HS-5 (cell line): ENCODE measurements at regions not wholly inside any gene's neighbourhood (a gene's known extent, or its start where the extent isn't known, plus 50 kb on each side); places are given as distances from the start of the nearest gene placed in this dataset.

ENCODE experiments used
- DNase-seq: peaks from one replicate; pipeline ENCODE4 v3.0.0-alpha.2; 2012; ENCODE audit warnings: low read depth

DNA sequence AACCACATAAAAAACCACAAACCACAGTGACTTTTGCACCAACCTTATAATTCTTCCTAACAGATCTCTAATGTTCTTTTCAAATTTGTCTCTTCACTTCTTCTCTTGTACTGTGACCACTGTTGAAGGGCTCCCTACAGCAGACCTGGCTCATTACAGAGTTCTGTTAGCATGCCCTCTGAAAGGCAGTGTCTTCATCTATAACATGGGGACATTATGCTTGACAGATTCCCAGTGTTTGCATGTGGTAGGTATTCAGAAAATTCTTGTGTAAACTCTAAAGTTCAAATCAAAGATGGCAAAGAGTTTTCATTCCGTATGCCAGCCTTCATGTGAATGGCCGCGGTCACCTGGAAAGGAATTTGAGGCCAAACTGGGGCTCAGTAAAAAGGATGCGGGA, 182.6 kb downstream of the DHX35 start:
- DNase-seq: no peak

DNA sequence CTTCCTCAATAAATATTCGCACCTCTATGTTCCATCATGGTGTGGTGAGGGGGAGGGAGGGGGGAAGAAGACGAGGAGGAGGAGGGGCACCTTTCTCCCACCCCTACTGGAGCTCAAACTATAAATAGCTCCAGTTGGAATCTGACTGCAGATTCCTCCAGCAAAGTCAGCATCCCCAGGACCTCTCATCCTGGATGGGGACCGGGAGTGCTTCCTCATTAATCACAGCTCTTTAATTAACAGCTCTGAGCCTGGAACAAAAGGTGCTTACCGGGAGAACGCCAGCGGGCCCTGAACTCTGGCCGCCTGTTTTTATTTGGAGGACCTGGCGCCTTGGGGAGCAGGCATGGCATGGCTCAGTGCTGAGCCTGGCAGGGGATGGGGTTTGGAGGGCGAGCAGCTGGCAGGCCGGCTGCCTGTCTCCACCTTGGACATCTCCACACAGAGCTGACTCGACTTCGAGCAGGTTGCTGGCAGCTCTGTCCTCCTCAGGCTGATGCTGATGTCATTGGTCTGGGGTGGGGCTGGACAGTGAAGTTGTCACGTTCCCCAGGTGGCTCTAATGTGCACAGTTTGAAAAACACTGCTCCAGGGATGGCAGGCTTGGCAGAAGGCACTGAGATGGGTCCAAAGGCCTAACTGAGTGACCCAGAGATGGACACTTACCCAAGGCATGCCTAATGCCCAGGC, 180.4 kb downstream of the DHX35 start:
- no peak for DNase-seq

DNA sequence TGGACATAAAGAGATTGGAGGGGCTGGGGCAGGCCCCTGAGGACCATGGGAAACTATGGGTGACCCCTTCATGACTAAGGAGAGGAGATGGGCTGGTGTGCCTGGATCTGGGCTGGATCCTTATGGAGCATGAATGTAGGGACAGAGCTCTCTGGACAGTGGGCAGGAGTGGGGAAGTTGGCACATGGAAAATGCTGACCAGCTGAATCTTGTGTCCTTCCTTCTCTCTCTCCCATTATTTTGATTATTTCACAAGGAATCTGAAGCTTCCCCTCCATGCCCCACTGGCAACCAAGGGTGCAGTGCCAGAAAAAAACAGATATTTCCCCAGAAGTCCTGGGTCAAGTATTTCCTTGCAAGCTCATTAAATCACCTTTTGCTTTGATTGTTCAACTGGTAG, 175.2 kb downstream of the DHX35 start:
- no peak for DNase-seq

DNA sequence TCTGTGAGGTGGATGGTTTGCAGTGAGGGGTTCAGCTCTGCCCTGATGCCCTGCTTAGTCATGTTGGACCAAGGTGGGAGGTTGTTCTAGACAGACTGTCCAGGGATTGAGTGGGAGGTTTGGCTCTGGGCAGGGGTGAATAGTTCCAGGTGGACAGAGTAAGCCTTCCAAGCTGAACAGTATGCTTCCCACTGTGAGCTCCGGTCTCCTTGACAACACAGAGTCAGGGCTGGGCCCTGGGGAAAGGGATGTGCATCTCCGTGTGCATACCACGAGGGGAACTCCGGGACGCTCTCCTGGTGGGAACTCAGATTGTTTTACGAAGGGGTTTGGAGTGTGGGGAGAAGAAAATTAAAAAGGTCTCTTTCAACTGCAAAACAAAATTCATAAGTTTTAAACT, 174.7 kb downstream of the DHX35 start:
- no peak for DNase-seq

DNA sequence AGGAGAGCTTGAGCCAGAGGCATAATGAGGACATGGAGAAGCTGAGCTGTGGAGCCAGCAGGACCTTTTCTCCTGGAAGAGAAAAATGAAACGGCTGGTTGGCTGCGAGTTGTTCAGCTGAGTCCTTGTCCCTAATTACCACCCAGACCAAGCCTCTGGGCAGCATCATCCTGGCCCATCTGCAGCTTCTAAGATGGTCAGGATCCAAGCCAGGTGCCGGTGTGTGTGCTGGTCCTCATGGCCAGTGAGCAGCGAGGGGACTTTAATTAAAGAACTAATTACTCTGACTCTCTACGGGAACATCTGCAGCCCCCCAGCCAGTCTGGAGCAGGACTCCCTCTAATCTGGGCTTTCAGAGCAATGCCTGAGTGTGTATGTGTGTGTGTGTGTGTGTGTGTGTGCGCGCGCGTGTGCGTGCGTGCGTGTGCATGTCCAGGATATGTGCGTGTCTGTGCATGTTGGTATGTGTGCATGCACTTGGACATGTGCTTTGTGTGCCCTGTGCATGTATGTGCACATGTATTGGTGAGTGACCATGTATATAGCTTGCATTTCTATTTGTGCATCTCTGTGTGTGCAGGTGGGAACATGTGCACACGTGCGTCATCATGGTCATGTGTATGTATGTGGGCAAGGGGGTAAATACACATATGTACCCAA, 173.9 kb downstream of the DHX35 start:
- no peak for DNase-seq

DNA sequence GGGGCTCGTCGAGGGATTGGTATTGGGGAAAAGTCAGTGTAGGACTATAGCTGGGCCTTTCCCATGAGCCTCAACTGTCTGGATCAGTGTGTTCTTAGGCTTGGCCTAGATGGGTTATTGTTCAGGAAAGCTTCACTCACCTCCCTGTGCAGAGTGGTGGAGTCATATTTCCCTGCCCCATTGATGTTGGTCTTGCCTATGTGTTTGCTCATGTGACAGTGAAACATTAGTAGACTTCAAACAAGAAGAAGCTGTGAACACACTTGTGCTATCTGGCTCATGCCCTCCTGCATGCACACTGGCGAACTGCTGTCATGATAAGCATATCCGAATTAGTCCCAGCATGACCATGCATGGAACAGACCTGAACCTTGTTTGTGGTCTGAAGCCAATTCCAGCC, 171.1 kb downstream of the DHX35 start:
- no peak for DNase-seq

DNA sequence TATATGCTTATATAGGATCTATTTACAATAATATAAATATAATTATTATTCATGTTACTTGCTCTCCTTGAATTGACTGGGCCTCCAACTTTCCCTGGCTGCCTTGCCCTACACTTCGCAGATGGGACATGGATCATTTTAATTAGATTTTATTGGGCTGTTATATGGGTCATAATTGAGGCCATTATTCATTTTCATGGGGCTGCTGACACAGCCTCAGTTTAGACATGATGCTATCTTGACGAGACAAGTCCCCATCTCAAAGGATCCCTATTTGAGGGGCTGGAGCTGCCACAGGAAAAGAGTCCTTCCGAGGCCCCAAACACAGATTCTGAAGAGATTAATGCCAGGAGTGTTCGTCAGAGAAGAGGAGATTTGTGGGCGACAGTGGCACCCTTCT, 170.4 kb downstream of the DHX35 start:
- DNase-seq: no peak

DNA sequence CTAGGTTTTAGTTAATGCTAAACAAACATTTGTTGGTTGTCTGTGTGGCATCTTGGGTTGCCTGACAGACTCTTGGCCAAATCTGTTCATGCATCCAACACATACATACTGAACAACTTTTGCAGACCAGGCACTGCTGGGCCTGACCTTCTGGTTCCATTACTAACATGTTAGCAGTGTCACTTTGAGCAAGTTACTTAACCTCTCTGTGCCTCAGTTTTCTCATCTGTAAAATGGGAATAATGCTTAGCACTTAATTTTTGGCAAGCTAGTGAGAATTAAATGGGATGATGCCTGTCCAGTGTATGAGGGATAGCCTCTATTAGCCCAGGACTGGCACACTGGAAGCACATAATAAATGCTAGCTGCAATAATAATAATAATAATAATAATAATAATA, 169.9 kb downstream of the DHX35 start:
- no peak for DNase-seq

DNA sequence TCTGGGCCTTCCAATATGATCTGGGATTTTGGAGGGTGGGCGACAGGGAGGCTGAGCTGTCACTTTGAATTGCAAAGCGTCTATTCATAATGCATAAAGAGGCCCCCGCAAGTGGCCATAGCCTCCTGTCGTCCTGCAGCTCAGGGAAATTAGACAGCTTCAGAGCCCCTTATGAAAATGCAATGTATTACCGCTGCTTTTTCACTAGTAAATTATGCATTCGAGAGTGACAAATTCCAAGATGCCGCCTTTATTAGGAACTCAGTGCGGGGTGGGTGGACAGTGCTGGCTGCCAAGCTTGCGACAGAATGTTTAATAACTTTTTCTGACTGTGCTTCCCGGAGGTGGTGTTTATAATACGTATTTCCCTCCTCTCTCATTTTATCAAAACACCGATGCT, 168.5 kb downstream of the DHX35 start:
- no peak for DNase-seq

DNA sequence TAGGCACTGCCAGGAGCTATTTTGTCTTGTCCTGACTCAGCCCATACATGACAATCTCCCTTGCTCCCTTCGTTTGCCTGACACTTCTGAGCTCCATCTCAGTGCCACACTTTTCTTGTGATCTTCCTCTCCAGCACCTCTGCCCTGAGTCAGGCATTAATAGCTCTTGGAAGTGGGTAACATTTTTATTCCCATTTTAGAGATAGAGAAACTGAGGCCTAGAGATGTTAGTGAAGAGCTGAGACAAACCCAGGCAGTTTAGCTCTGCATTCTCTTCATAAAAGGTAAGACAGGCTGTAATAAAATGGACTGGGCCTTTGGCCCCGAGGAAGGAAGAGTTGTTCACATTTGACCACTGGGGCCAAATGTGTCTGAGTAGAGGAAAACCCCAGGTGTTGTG, 167.4 kb downstream of the DHX35 start:
- DNase-seq: no peak

DNA sequence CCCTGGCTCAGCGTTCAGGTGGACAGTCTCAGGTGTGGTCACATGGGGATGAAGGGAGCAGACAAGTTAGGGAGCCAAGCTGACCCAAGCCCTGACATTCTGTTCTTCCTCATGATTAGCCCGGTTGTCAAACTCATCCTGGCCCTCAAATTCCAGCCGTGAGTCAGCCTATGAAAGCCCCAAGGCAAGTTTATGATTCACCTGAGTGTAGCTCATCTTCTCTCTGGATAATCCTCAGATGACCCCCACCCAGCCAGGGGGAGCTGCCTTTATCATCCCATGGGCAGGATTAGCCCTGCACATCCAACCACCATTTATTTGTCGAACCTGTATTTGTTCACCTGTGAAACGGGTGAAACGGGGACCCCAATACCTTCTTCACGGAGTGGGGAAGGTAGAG, 161.9 kb downstream of the DHX35 start:
- no peak for DNase-seq

DNA sequence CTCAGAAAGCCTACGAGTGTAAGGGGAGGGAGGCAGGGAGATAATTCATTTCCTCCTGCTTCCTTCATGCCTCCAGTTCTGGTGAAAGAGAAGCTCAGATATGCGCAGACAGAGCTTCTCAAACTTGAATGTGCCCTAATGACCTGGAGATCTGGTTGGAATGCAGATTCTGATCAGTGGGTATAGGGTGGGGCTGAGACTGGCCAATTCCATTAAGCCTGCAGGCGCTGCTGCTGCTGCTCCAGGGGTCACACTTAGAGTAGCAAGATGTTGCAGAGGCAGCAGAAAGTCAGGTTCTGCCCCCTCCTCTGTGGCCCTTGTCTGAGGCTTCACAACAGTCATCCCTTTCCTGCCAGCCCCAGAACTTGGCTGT, 161.0 kb downstream of the DHX35 start:
- no peak for DNase-seq

DNA sequence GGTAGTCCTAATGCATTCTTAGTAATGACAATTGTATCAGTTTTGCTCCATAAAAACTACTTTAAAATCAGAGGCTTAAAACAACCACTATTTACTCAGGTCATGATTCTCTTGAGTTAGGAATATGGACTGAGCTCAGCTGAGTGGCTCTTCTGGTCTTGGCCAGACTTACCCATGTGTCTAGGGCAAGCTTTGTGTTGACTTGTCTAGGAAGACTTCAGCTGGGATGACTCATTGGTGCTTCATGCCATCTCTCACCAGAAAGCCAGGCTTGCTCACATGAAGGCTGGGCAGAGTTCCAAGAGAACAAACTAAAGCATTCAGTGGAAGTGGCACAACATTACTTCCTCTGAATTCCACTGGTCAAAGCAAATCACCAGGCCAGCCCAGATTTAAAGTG, 155.3 kb downstream of the DHX35 start:
- DNase-seq: no peak

DNA sequence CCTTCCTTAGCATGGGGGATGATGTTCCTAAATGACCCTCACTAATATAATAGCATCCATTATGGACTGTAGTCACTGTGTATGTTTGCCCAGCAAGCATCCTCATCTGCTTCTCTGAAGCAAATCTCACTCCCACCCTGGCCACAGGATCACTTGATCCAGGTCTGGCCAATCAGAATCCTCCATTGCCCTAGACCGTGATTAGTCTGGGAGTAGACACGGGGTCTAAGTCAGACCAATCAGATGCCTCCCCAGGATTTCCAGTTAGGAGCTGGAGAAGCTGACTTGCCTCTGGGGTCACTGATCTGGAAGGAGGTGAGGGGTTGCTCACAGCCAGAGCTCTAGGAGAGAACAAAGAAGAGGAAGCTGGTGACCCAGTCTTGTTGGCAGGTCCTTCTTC, 153.9 kb downstream of the DHX35 start:
- no peak for DNase-seq

DNA sequence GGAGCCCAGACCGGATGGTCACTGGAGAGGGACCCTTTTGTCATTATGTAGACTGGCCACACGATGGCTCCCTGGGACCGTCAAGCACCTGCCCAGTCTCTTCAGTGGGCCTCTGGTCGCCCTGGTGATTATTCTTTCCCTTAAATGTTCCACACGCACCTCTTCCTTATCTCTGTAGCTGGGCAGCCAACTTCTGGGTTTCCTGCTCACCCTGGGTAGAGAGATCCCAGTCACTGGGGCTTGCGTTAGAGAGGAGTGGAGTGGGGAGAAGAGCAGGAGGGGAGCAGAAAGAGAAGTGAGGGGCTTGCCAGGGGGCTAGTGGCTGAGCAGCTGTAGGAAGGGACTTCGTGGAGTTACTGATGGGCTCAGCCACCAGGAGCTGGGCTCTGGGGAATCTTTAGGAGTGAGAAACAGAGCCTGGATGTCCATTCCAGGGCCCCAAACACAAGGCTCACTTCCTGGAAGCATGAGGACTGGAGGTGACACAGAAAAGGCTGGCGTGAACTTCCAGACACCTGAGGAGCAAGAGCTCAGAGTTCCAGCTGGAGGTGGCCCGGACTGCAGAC, 150.1 kb downstream of the DHX35 start:
- no peak for DNase-seq

DNA sequence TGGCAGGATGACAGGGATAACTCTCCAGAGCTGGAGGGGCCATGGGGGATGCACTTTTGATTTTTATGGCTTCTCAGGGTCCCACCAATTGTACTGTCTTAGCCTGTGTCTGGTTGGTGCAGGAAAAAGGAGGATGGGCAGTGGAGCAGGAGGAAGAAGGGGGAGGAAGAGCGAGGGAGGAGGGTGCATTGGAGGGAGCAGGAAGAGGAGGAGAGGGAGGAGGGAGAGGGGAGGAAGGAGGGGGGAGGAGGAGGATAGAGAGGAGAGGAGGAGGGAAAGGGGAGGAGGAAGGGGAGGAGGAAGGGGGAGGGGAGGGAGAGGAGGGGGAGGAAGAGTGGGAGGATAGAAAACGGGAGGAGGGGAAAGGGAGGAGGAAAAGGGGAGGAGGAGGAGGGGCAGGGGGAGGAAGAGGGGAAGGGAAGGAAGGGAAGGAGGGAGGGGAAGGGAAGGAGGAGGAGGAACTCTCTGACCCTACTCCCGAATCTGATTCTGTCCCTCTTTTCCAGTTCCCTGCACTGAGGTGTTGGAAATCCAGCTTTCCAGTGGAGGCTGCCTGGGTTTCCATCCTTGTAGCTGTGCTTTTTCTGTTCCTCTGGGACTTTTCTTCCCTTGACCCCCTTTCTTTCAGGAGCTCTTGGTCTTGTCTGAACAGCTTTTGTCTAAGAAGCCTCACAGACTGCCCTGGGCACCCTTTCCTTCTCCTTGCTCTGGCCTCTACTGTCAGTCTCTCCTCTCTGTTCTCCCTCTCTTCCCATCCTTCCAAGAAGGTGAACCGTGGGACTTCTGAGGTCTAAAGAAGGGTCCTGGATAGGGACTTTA, 149.4 kb downstream of the DHX35 start:
- no peak for DNase-seq

DNA sequence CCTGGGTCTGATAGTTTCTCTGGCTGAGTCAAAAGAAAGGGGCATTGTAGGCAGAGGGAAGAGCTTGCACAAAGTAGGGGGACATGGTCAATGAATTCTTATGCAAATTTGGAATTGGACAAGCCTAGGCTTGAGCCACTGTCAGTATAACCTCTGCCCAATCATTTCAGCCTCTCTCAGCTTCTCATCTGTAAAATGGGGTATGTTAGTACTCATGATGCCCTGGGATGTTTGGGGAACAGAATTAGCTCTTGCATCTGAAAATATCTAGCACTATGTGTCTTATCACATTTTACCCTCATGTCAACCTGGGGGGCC, 148.6 kb downstream of the DHX35 start:
- no peak for DNase-seq

DNA sequence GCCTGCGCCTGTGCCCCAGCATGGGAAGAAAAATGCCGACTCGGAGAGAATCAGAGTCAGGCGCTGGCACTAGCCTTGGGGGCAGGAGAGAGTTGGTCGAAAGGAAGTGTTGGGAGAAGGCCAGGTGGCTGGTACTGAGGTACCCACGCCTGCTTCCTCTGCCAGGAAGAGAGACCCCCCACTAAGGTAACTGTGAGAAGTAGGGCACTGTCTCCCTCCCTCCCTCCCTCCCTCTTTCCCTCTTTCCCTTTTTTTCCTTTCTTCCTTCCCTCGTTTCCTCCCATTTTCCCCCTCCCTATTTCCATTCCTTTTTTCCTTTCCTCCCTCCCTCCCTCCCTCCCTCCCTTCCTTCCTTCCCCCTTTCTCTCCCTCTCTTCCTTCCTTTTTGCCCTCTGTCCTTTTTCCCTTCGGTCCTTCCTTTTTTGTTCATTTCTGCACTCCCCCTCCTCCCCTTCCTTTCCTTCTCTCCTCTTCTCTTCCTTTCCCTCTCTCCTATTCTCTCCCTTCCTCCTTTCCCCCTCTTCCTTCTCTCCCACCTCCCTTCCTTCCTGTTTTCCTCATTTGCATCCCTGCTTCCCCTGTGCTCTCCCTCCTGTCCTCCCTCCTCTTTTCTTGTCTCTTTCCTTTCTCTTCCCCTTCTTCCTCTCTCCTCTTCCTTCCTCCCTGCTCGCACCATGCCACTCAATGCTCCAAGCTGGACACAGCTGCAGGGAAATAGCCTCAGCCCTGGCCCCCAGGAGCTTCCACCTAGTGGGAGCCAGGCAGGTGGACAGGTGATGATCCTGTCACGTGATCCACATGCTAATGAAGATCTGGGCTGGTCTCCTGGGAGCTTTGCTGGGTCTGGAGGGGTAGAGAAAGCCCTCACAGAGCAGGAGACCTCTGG, 148.0 kb downstream of the DHX35 start:
- no peak for DNase-seq

DNA sequence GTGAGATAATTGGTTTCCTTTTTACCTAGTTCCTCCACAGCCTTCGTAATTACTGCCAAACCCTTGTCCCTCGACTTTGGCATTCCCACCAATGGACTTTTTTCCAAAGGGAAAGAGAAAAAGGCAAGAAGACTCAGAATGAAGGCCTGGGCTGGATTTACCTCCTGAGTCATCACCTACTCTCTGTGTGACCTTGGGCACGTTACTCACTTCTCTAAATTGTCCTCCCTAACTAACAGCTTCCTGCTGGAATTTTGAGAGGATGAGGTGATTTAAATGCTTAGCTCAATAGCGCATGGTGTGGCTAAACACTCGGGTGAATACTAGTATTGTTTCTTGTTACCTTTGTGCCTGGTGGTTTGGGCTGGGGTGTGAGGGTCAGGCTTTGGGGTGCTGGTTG, 146.6 kb downstream of the DHX35 start:
- peak; percentile 68 for DNase-seq

DNA sequence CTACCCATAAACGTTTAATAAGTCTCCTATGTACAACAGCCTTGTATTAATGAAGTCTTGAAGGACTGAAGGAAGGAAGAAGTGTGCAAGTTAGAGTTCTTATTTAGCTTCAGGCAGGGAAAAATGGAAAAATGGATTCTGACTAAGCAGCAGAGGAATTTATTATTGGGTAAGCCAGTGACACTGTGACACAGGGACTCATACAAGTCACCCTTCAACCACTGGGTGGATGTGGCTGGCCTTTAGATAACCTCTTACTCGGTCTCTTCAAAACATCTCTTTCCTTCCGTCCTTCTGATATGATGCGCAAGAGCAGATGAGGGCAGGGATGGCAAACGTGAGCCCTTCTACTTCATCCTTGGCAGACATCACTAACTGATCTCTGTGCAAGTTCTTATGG, 145.6 kb downstream of the DHX35 start:
- peak; percentile 19 for DNase-seq

DNA sequence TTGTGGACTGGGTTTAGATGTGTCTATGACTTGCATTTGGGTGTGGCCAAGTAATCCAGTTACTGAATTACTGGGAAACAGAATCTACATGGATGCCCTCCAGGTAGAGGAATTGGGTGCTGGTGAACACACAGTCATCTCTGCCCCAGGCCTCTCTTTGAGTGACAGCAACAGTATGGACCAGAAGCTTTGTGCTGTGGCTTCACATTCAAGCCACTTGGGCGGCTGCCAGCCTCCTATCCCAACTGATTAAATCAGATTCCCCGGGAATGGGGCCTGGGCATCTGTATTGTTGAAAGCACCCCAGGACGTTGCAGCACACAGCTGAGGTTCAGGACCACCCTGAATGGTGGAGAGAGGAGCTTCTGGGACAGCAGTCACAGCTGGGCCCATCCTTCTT, 144.6 kb downstream of the DHX35 start:
- DNase-seq: no peak

DNA sequence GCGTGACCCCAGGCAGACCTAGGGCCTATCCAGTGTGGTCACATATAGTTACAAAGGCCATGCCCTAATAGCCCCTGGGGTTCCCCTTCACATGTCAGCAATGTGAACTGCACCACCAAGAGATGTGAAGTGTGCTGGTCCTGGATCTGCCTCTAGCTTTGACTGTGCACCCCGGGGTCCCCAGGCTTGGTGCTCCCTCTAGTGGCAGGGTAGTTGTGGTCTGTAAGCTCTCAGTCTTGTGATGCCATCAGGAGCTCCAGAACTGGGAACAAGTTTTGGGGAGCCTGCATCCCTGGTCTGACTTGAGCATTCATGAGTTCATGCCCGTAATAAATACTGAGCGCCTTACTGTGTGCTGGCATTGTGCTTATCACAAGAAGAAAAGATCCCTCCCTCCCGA, 143.4 kb downstream of the DHX35 start:
- DNase-seq: no peak
